OCI-LY7 (cell line): ENCODE measurements at regions not wholly inside any gene's neighbourhood (a gene's known extent, or its start where the extent isn't known, plus 50 kb on each side); places are given as distances from the start of the nearest gene placed in this dataset.

Experiments
- BruUV-seq: library from RNA; stranded (reverse); fragments of 400-500 nt; replicated peaks from 2 replicates; lab custom pipeline; 2021; lab: Mats Ljungman, UMichigan
- CTCF ChIA-PET: fragments of 300-600 bp; sonication (Branson Sonifier 250); formaldehyde crosslinking; loops from one replicate; lab custom pipeline; 2022; ENCODE audit warnings: antibody characterized with exemption; ENCODE audit not compliant: unreplicated experiment; lab: Charles Lee
- POLR2A ChIA-PET: fragments of 300-600 bp; sonication (Branson Sonifier 250); formaldehyde crosslinking; loops from one replicate; lab custom pipeline; 2022; ENCODE audit warnings: antibody characterized with exemption; lab: Charles Lee
- DNase-seq: peaks from one replicate; pipeline ENCODE4 v3.0.0-alpha.2; 2015; ENCODE audit warnings: low spot score
- H2AFZ ChIP-seq: fragments of 200-600 bp; sonication (generic), shearing (Covaris generic); 2 replicates; pipeline ENCODE4 v1.6.1; 2014; ENCODE audit warnings: mild to moderate bottlenecking, antibody characterized with exemption, low read length, moderate library complexity
- H3K27ac ChIP-seq: fragments of 200-600 bp; sonication (generic); 2 replicates; pipeline ENCODE4 v1.5.1; 2014; ENCODE audit warnings: mixed run types, low read depth, mild to moderate bottlenecking, moderate library complexity, low read length, inconsistent platforms; ENCODE audit not compliant: poor library complexity, severe bottlenecking
- H3K36me3 ChIP-seq: fragments of 200-600 bp; sonication (generic); 2 replicates; pipeline ENCODE4 v1.6.1; 2014; ENCODE audit warnings: mild to moderate bottlenecking, antibody characterized with exemption, low read length, moderate library complexity, mixed read lengths; ENCODE audit not compliant: insufficient read depth
- H3K4me1 ChIP-seq: fragments of 200-600 bp; sonication (generic); 2 replicates; pipeline ENCODE4 v1.5.1; 2014; ENCODE audit warnings: mild to moderate bottlenecking, low read length; ENCODE audit not compliant: insufficient read depth, poor library complexity, severe bottlenecking
- H3K4me2 ChIP-seq: fragments of 200-600 bp; sonication (generic); 2 replicates; pipeline ENCODE4 v1.6.1; 2014; ENCODE audit warnings: mild to moderate bottlenecking, low read length
- H3K4me3 ChIP-seq: fragments of 200-600 bp; sonication (generic); 2 replicates; pipeline ENCODE4 v1.5.1; 2014; ENCODE audit warnings: mild to moderate bottlenecking, low read depth, low read length; ENCODE audit not compliant: poor library complexity, severe bottlenecking
- H3K79me2 ChIP-seq: fragments of 200-600 bp; sonication (generic); 2 replicates; pipeline ENCODE4 v1.6.1; 2016; ENCODE audit warnings: low read depth, mild to moderate bottlenecking, low read length, moderate library complexity, mixed read lengths; ENCODE audit not compliant: insufficient read depth
- H3K9me2 ChIP-seq: fragments of 200-600 bp; sonication (generic); 2 replicates; pipeline ENCODE4 v1.6.1; 2016; ENCODE audit warnings: mild to moderate bottlenecking, low read length, mixed read lengths; ENCODE audit not compliant: insufficient read depth
- H3K9me3 ChIP-seq: fragments of 200-600 bp; sonication (generic); 2 replicates; pipeline ENCODE4 v1.6.1; 2014; ENCODE audit warnings: mild to moderate bottlenecking, mixed run types, low read length, mixed read lengths
- H4K20me1 ChIP-seq: fragments of 200-600 bp; sonication (generic); 2 replicates; pipeline ENCODE4 v1.6.1; 2014; ENCODE audit warnings: mild to moderate bottlenecking, antibody characterized with exemption, low read length, moderate library complexity, mixed read lengths; ENCODE audit not compliant: insufficient read depth
- EZH2phosphoT487 ChIP-seq: fragments of 200-600 bp; sonication (generic); IDR thresholded peaks from 2 replicates; pipeline ENCODE4 v1.6.1; 2018; ENCODE audit warnings: low read depth, borderline replicate concordance, mild to moderate bottlenecking, mixed run types, antibody characterized with exemption, low read length, moderate library complexity, mixed read lengths
- intact Hi-C: fragments of 100-400 bp; cut with micrococcal nuclease; formaldehyde crosslinking; loops from one replicate; pipeline ENCODE4 v1.10.0; 2022; ENCODE audit not compliant: unreplicated experiment
- TF ChIP-seq, protein P1 (sequence below): fragments of 200-600 bp; sonication (generic); conservative IDR thresholded peaks from 2 replicates; pipeline ENCODE4 v1.5.1; 2014; ENCODE audit warnings: mild to moderate bottlenecking, antibody characterized with exemption, low read length, moderate library complexity, mixed read lengths

DNA sequence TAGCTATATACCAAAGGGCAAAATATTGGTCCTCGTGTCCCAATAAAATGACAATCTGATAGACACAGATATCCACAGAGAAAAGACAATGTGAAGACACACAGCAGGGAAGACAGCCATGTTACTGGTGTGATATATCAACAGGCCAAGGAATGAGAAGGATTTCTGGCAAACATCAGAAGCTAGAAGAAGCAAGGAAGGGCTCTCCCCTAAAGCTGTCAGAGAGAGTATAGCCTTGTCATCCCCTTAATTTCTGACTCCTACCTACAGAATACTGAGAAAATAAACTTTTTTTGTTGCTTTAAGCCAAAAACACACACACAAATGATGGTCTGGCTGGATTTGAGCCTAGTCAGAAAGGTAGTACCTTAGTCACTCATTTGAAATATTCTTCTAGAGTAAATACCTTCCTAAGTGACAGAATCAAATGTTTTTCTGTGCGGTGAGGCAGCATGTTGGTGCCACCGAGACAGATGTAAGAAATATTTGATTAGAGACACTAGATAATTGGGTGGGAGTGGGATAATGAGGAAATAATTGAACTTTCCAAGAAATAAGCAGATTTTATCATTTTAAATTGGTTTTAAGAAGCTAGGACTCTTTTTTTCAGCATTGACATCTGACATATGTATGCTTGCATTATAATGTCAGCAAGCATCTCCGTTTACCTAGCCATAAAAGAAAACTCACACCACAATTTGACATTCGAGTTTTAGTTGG, 123.4 kb upstream of the TFAP2D start:
- ChIA-PET CTCF (no interaction called here), POLR2A (interaction anchor here (0.6 to 1.0 kb wide), 3 partner anchors 77 to 445 kb away, joined by 3 read pairs; no protein-coding TSS in a partner anchor)
- BruUV-seq = no TSS peak
- Histone ChIP-seq H3K4me1 (no peaks in the 10 kb centered on the region), H3K4me3 (no peak overlapping the region), H3K36me3 (no peaks in the 10 kb centered on the region), H3K4me2 (no peak overlapping the region), H3K9me2 (no peaks in the 10 kb centered on the region), H3K79me2 (no peaks in the 10 kb centered on the region), H3K27ac (no peak overlapping the region), H4K20me1 (no peaks in the 10 kb centered on the region), H3K9me3 (no peaks in the 10 kb centered on the region), H2AFZ (no peak overlapping the region)
- TF ChIP-seq, protein P1, sequence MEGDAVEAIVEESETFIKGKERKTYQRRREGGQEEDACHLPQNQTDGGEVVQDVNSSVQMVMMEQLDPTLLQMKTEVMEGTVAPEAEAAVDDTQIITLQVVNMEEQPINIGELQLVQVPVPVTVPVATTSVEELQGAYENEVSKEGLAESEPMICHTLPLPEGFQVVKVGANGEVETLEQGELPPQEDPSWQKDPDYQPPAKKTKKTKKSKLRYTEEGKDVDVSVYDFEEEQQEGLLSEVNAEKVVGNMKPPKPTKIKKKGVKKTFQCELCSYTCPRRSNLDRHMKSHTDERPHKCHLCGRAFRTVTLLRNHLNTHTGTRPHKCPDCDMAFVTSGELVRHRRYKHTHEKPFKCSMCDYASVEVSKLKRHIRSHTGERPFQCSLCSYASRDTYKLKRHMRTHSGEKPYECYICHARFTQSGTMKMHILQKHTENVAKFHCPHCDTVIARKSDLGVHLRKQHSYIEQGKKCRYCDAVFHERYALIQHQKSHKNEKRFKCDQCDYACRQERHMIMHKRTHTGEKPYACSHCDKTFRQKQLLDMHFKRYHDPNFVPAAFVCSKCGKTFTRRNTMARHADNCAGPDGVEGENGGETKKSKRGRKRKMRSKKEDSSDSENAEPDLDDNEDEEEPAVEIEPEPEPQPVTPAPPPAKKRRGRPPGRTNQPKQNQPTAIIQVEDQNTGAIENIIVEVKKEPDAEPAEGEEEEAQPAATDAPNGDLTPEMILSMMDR = no peak
- no peak for TF ChIP-seq EZH2phosphoT487
- DNase-seq = no peak
- intact Hi-C loops = no loop called here

DNA sequence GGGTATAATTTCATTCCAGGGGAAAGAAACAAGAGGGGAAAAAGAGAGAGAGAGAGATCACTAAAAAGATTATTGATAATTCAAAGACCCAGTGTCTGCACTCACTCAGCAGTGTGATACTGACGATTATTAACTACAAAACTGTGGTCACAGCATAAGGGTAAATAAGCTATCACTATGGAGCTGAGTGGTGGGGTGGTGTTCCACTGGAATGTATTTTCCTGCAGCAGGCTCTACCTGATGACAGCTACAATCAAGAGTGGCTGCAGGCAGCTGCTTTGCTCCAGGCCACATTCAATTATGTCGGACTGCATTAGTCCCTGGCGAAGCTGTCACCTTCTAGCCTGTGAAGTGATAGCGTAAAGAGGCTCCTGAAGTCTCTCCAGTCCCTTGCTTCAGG, 122.2 kb upstream of the TFAP2D start:
- H3K4me2 ChIP-seq = no peak overlapping the region
- H3K27ac ChIP-seq = no peak overlapping the region
- H3K9me3 ChIP-seq = no peaks in the 10 kb centered on the region
- BruUV-seq = no TSS peak
- H4K20me1 ChIP-seq = no peaks in the 10 kb centered on the region
- DNase-seq = no peak
- intact Hi-C loops = no loop called here
- no peaks in the 10 kb centered on the region for H3K36me3 ChIP-seq
- H3K4me3 ChIP-seq = no peak overlapping the region
- no peaks in the 10 kb centered on the region for H3K4me1 ChIP-seq
- no peaks in the 10 kb centered on the region for H3K79me2 ChIP-seq
- H3K9me2 ChIP-seq = no peaks in the 10 kb centered on the region
- no peak overlapping the region for H2AFZ ChIP-seq
- ChIA-PET POLR2A (interaction anchor here (0.6 to 1.0 kb wide), 3 partner anchors 57 to 473 kb away, joined by 3 read pairs; no protein-coding TSS in a partner anchor), CTCF (no interaction called here)
- no peak for TF ChIP-seq EZH2phosphoT487
- TF ChIP-seq, protein P1 = no peak

DNA sequence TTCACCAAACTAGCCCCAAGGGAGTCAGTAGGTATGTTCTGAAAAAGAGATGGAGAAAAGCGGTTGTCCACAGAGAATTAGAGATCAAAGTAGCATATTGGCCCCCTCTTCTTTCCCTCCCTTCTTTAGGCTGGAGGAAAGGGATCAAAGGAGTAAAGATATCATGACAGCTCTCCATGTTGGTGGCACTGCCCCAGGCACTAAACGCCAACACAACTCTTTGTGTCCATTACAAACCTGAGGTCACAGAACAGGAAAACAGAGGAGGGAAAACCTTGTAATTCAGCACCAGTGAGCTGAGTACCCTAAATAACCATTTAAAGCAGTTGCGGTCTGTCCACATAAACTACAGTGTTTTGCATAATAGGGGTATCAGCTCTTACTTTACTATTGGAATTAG, 113.0 kb upstream of the TFAP2D start:
- no peaks in the 10 kb centered on the region for H4K20me1 ChIP-seq
- H3K9me3 ChIP-seq = no peaks in the 10 kb centered on the region
- no peak overlapping the region for H3K27ac ChIP-seq
- BruUV-seq = no TSS peak
- CTCF ChIA-PET = no interaction called here
- no peaks in the 10 kb centered on the region for H3K4me1 ChIP-seq
- no peak for TF ChIP-seq EZH2phosphoT487
- TF ChIP-seq, protein P1 = no peak
- H2AFZ ChIP-seq = no peak overlapping the region
- POLR2A ChIA-PET = interaction anchor here (0.8 kb wide), 1 partner anchor 352 kb away, joined by 3 read pairs; no protein-coding TSS in a partner anchor
- DNase-seq = no peak
- intact Hi-C loops = no loop called here
- no peaks in the 10 kb centered on the region for H3K79me2 ChIP-seq
- no peak overlapping the region for H3K4me3 ChIP-seq
- H3K4me2 ChIP-seq = no peak overlapping the region
- H3K36me3 ChIP-seq = no peaks in the 10 kb centered on the region
- no peaks in the 10 kb centered on the region for H3K9me2 ChIP-seq
